ENCODE measurements at regions not wholly inside any gene's neighbourhood (a gene's known extent, or its start where the extent isn't known, plus 50 kb on each side); places are given as distances from the start of the nearest gene placed in this dataset.

DNA sequence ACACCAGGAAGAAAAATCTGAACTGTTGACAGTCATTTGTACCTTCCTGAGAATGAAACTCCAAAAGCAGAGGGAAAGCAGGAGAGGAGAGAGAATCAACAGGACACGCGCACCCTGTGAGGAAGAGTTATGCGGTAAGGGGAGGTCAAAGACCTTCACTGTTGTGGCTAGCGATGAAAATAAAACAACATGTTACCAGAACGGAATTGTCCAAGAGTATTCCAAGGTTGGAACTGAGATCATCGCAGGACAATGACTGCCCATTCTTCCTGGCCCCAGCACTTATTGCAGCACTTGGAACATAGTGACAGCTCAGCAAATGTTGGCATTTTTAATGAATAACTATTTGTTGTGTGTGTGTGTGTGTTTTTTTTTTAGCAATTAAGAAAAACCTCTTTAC, 176.0 kb upstream of the TSC22D1 start:
- Histone ChIP-seq H3K9ac (ENCODE audit: low read length) (no peak overlapping the region), H4K20me1 (ENCODE audit: insufficient read depth, low read length) (no peaks in the 10 kb centered on the region), H3K27me3 (replicated peaks; ENCODE audit: insufficient read depth, low read length) (no peaks in the 10 kb centered on the region), H3K9me2 (replicated peaks; ENCODE audit: insufficient read depth, low read length) (no peaks in the 10 kb centered on the region), H2AFZ (ENCODE audit: low read length) (no peak overlapping the region), H3K27ac (ENCODE audit: low read length) (no peak overlapping the region), H3K9me3 (replicated peaks; ENCODE audit: insufficient read depth, low read length) (no peaks in the 10 kb centered on the region), H3F3A (ENCODE audit: insufficient read depth, low read length) (no peaks in the 10 kb centered on the region), H3K36me3 (replicated peaks; ENCODE audit: insufficient read depth, low read length) (no peaks in the 10 kb centered on the region), H3K4me1 (ENCODE audit: low read length) (no peaks in the 10 kb centered on the region), H3K79me2 (ENCODE audit: low read length) (no peaks in the 10 kb centered on the region), H3K4me2 (ENCODE audit: low read depth, low read length) (no peak overlapping the region), H3K4me3 (ENCODE audit: low read length) (no peak overlapping the region)
- TF ChIP-seq EZH2phosphoT487 (IDR thresholded peaks at IDR 0.05; ENCODE audit: low read length) (no peak), EZH2 (optimal IDR thresholded peaks at IDR 0.05; ENCODE audit: low read depth, low read length) (no peak)
- TF ChIP-seq, protein P1, sequence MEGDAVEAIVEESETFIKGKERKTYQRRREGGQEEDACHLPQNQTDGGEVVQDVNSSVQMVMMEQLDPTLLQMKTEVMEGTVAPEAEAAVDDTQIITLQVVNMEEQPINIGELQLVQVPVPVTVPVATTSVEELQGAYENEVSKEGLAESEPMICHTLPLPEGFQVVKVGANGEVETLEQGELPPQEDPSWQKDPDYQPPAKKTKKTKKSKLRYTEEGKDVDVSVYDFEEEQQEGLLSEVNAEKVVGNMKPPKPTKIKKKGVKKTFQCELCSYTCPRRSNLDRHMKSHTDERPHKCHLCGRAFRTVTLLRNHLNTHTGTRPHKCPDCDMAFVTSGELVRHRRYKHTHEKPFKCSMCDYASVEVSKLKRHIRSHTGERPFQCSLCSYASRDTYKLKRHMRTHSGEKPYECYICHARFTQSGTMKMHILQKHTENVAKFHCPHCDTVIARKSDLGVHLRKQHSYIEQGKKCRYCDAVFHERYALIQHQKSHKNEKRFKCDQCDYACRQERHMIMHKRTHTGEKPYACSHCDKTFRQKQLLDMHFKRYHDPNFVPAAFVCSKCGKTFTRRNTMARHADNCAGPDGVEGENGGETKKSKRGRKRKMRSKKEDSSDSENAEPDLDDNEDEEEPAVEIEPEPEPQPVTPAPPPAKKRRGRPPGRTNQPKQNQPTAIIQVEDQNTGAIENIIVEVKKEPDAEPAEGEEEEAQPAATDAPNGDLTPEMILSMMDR (IDR thresholded peaks at IDR 0.05; ENCODE audit: low read length) = no peak
- no peak for DNase-seq

GRCh38 chr13:44750630-44751029, 174.5 kb upstream of the TSC22D1 start:
- TF ChIP-seq EZH2 (optimal IDR thresholded peaks at IDR 0.05; ENCODE audit: low read depth, low read length) (no peak), EZH2phosphoT487 (IDR thresholded peaks at IDR 0.05; ENCODE audit: low read length) (no peak)
- TF ChIP-seq, protein P1 (IDR thresholded peaks at IDR 0.05; ENCODE audit: low read length) = no peak
- Histone ChIP-seq H2AFZ (ENCODE audit: low read length) (no peak overlapping the region), H3K4me3 (ENCODE audit: low read length) (no peak overlapping the region), H3K4me2 (ENCODE audit: low read depth, low read length) (no peak overlapping the region), H4K20me1 (ENCODE audit: insufficient read depth, low read length) (no peaks in the 10 kb centered on the region), H3K79me2 (ENCODE audit: low read length) (no peaks in the 10 kb centered on the region), H3K4me1 (ENCODE audit: low read length) (no peaks in the 10 kb centered on the region), H3K9me3 (replicated peaks; ENCODE audit: insufficient read depth, low read length) (no peaks in the 10 kb centered on the region), H3K9ac (ENCODE audit: low read length) (no peak overlapping the region), H3K36me3 (replicated peaks; ENCODE audit: insufficient read depth, low read length) (no peaks in the 10 kb centered on the region), H3K27ac (ENCODE audit: low read length) (no peak overlapping the region), H3F3A (ENCODE audit: insufficient read depth, low read length) (no peaks in the 10 kb centered on the region), H3K27me3 (replicated peaks; ENCODE audit: insufficient read depth, low read length) (no peaks in the 10 kb centered on the region), H3K9me2 (replicated peaks; ENCODE audit: insufficient read depth, low read length) (no peaks in the 10 kb centered on the region)
- no peak for DNase-seq

- Histone ChIP-seq H3K4me2 (ENCODE audit: low read depth, low read length) (no peak overlapping the region), H4K20me1 (ENCODE audit: insufficient read depth, low read length) (no peaks in the 10 kb centered on the region), H3K4me3 (ENCODE audit: low read length) (no peak overlapping the region), H3K9me2 (replicated peaks; ENCODE audit: insufficient read depth, low read length) (no peaks in the 10 kb centered on the region), H3K4me1 (ENCODE audit: low read length) (no peaks in the 10 kb centered on the region), H3K27ac (ENCODE audit: low read length) (no peak overlapping the region), H3F3A (ENCODE audit: insufficient read depth, low read length) (no peaks in the 10 kb centered on the region), H3K9me3 (replicated peaks; ENCODE audit: insufficient read depth, low read length) (no peaks in the 10 kb centered on the region), H3K27me3 (replicated peaks; ENCODE audit: insufficient read depth, low read length) (no peaks in the 10 kb centered on the region), H3K9ac (ENCODE audit: low read length) (no peak overlapping the region), H3K36me3 (replicated peaks; ENCODE audit: insufficient read depth, low read length) (no peaks in the 10 kb centered on the region), H2AFZ (ENCODE audit: low read length) (no peak overlapping the region), H3K79me2 (ENCODE audit: low read length) (no peaks in the 10 kb centered on the region)
- TF ChIP-seq EZH2phosphoT487 (IDR thresholded peaks at IDR 0.05; ENCODE audit: low read length) (no peak), EZH2 (optimal IDR thresholded peaks at IDR 0.05; ENCODE audit: low read depth, low read length) (no peak)
- TF ChIP-seq, protein P1 (IDR thresholded peaks at IDR 0.05; ENCODE audit: low read length) = no peak
- no peak for DNase-seq
Observed at GRCh38 chr13:44749906-44750305, 173.8 kb upstream of the TSC22D1 start.
